Peyer's patch (tissue), 4 donors: ENCODE measurements at regions not wholly inside any gene's neighbourhood (a gene's known extent, or its start where the extent isn't known, plus 50 kb on each side); places are given as distances from the start of the nearest gene placed in this dataset.
"Not testable (repeated sequence)": the region's sequence is repeated elsewhere in the genome, so short reads cannot be mapped to it uniquely, and the experiment has no call there.

Experiments
- DNase-seq, 3 donors: peaks; one replicate each; pipeline ENCODE4 v3.0.0-alpha.2; 2017 to 2019
- H3K27ac ChIP-seq, 4 donors: fragments of 200-600 bp; sonication (generic); one replicate each; pipeline ENCODE4 v1.5.1; 2016 to 2019
- H3K27me3 ChIP-seq, 2 donors: fragments of 200-600 bp; sonication (generic); one replicate each; pipeline ENCODE4 v1.5.1; 2019
- H3K36me3 ChIP-seq, 3 donors: fragments of 200-600 bp; sonication (generic); one replicate each; pipeline ENCODE4 v1.5.1; 2016 to 2019
- H3K4me1 ChIP-seq, 4 donors: fragments of 200-600 bp; sonication (generic); one replicate each; pipeline ENCODE4 v1.5.1; 2016 to 2019
- H3K4me3 ChIP-seq, 4 donors: fragments of 200-600 bp; sonication (generic); 1 replicate in 3 of 4; 2 replicates in 1 of 4; pipeline ENCODE4 v1.5.1; 2016 to 2019; ENCODE audit warnings: mild to moderate bottlenecking in 1 of 4
- H3K9me3 ChIP-seq, 4 donors: fragments of 200-600 bp; sonication (generic); one replicate each; pipeline ENCODE4 v1.5.1; 2016 to 2019; ENCODE audit warnings: mild to moderate bottlenecking in 1 of 4
- POLR2A ChIP-seq, 2 donors: fragments of 450-650 bp; IDR thresholded peaks; one replicate each; pipeline ENCODE4 v1.5.1; 2017; ENCODE audit warnings: antibody characterized with exemption in 2 of 2, mild to moderate bottlenecking in 2 of 2, moderate library complexity in 2 of 2
- TF ChIP-seq, protein P1 (sequence below), 6 experiments: fragments of 450-650 bp in 4 of 6; fragments of 200-600 bp in 2 of 6; sonication (generic) in 1 of 6; IDR thresholded peaks; one replicate each; pipeline ENCODE4 v1.5.1; 2017 to 2019; ENCODE audit warnings: antibody characterized with exemption in 6 of 6, mild to moderate bottlenecking in 3 of 6, moderate library complexity in 1 of 6

DNA sequence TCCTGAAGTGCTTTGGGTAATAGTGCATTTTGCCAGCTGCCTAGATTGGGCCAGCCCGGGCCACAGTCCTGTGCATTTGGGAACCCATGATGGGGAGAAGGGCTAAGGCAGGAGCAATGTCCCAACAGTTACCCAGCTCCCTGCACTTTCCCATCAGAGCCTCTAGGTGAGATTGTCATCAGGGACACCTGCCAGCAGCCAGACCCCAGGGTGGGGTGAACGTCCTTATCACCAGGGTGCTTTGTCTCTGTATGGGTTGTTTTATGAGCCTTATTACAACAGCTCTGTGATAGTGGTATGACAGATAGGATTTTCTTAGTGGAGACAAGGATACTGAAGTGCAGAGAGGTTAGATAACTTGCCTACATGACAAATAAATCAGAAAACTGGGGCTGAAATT is 365.7 kb downstream of the OSTF1 start:
- no peak for TF ChIP-seq POLR2A (IDR thresholded peaks at IDR 0.05)
- TF ChIP-seq, protein P1, sequence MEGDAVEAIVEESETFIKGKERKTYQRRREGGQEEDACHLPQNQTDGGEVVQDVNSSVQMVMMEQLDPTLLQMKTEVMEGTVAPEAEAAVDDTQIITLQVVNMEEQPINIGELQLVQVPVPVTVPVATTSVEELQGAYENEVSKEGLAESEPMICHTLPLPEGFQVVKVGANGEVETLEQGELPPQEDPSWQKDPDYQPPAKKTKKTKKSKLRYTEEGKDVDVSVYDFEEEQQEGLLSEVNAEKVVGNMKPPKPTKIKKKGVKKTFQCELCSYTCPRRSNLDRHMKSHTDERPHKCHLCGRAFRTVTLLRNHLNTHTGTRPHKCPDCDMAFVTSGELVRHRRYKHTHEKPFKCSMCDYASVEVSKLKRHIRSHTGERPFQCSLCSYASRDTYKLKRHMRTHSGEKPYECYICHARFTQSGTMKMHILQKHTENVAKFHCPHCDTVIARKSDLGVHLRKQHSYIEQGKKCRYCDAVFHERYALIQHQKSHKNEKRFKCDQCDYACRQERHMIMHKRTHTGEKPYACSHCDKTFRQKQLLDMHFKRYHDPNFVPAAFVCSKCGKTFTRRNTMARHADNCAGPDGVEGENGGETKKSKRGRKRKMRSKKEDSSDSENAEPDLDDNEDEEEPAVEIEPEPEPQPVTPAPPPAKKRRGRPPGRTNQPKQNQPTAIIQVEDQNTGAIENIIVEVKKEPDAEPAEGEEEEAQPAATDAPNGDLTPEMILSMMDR (IDR thresholded peaks at IDR 0.05): peak in 3 of 6 experiments; percentile 29 to 49 (median 47)
- Histone ChIP-seq H3K4me1 (peaks cover 0 to 8% (median 0%) of the 10 kb centered on the region in 4 donors), H3K27ac (peak overlapping the region in 2 of 4 donors; percentile 10 to 72), H3K27me3 (no peaks in the 10 kb centered on the region), H3K36me3 (no peaks in the 10 kb centered on the region), H3K9me3 (no peaks in the 10 kb centered on the region), H3K4me3 (no peak overlapping the region)
- DNase-seq: peak in 2 of 3 donors; percentile 54 to 59

DNA sequence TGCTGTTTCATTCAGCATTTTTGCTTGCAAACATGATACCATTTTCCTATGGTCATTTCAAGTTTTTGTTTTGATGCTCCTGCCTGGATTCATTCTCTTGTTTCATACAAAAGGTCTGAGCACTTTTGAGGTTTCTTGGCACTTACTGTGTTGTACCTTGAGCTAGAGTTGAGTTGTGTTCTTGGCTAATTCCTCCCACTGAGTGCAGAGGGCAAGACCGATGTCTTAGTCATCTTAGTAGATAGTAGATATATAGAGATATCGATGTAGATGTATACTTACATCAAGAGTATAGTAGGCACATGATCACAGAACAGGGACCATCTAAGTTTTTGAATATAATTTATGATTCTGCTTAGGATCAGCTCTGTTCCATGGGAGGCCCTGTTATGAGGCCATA is 366.6 kb downstream of the OSTF1 start:
- Histone ChIP-seq H3K9me3 (no peaks in the 10 kb centered on the region), H3K4me1 (peaks cover 0 to 8% (median 0%) of the 10 kb centered on the region in 4 donors), H3K27me3 (no peaks in the 10 kb centered on the region), H3K27ac (peak overlapping the region in 2 of 4 donors; percentile 59 to 72), H3K36me3 (no peaks in the 10 kb centered on the region), H3K4me3 (no peak overlapping the region)
- no peak for TF ChIP-seq POLR2A (IDR thresholded peaks at IDR 0.05)
- TF ChIP-seq, protein P1 (IDR thresholded peaks at IDR 0.05): no peak
- DNase-seq: peak in 1 of 3 donors; percentile 60

DNA sequence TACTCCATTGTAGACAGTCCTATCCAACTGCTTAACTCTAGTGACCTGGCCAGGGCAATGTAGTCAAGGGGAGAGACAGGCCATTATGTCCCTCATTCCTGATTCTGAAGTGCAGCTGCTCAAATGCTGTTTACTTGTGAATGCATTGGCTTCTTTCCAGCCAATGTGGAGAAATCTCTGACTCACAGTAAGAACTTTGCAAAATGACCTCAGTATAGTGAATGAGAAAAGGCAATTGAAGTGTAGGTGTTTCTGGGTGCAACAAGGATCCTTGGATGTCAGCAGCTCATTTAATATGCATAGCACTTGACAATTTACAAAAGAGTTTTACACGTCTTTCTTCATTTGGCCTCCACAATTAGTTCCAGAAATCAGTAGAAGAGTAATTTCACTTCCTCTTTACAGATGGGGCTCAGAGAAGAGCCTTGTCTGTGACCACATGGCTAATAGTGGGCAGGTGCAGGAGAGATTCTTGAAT is 367.2 kb downstream of the OSTF1 start:
- TF ChIP-seq POLR2A (IDR thresholded peaks at IDR 0.05): no peak
- TF ChIP-seq, protein P1 (IDR thresholded peaks at IDR 0.05): no peak
- Histone ChIP-seq H3K4me1 (peaks cover 0 to 8% (median 0%) of the 10 kb centered on the region in 4 donors), H3K9me3 (no peaks in the 10 kb centered on the region), H3K4me3 (no peak overlapping the region), H3K27me3 (no peaks in the 10 kb centered on the region), H3K27ac (peak overlapping the region in 2 of 4 donors; percentile 59 to 72), H3K36me3 (no peaks in the 10 kb centered on the region)
- DNase-seq: peak in 1 of 3 donors; percentile 47

DNA sequence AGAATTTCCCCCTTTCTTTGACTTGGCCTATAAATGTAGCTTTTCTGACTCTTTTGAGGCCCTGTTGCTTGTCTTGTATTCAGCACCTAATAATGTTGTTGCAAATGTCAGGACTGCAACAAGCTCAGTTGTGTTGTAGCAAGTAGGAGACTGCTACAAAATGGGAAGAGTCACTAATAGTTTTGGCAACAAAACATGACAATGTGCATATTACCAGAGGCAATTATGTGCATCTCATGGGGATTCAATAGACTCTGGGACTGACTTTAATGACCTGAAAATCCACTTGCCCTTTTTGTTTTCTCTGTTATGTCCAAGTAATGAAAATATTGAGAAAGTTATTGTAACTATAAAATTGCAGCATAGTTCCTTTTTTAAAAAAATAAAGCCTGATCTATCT is 368.4 kb downstream of the OSTF1 start:
- H3K4me1 ChIP-seq: peaks cover 0 to 8% (median 0%) of the 10 kb centered on the region in 4 donors
- TF ChIP-seq, protein P1 (IDR thresholded peaks at IDR 0.05): no peak
- no peak for TF ChIP-seq POLR2A (IDR thresholded peaks at IDR 0.05)
- H3K27ac ChIP-seq: no peak overlapping the region

GRCh38 chr9:75457474-75458011 is 369.2 kb downstream of the OSTF1 start:
- Histone ChIP-seq H3K9me3 (no peaks in the 10 kb centered on the region), H3K27ac (no peak overlapping the region), H3K4me3 (no peak overlapping the region), H3K27me3 (no peaks in the 10 kb centered on the region), H3K4me1 (peaks cover 0 to 8% (median 0%) of the 10 kb centered on the region in 4 donors), H3K36me3 (no peaks in the 10 kb centered on the region)
- no peak for DNase-seq
- TF ChIP-seq POLR2A (IDR thresholded peaks at IDR 0.05): no peak
- TF ChIP-seq, protein P1 (IDR thresholded peaks at IDR 0.05): no peak

More for the DNA sequence above, 368.4 kb downstream of the OSTF1 start:
- H3K27me3 ChIP-seq: no peaks in the 10 kb centered on the region
- no peak overlapping the region for H3K4me3 ChIP-seq
- no peak for DNase-seq
- no peaks in the 10 kb centered on the region for H3K36me3 ChIP-seq
- no peaks in the 10 kb centered on the region for H3K9me3 ChIP-seq

GRCh38 chr9:75459311-75459710 is 371.0 kb downstream of the OSTF1 start:
- DNase-seq, H3K9me3 ChIP-seq, H3K4me3 ChIP-seq, H3K27me3 ChIP-seq, H3K36me3 ChIP-seq, H3K4me1 ChIP-seq, H3K27ac ChIP-seq: not testable (repeated sequence)
